GM13977 (cell line): ENCODE measurements at regions not wholly inside any gene's neighbourhood (a gene's known extent, or its start where the extent isn't known, plus 50 kb on each side); places are given as distances from the start of the nearest gene placed in this dataset.

Experiments used
- DNase-seq: peaks from one replicate; pipeline ENCODE4 v3.0.0; 2012; ENCODE audit warnings: low spot score
- in situ Hi-C: fragments of 300-500 bp; cut with MboI; formaldehyde crosslinking; loops from one replicate; pipeline ENCODE4 v1.12.0; 2022; ENCODE audit warnings: low sequenced_read_pairs, low pct_unique_long_range_greater_than_20kb, mixed read lengths, inconsistent platforms; ENCODE audit not compliant: unreplicated experiment
- TF ChIP-seq, protein P1 (sequence below): IDR thresholded peaks from 2 replicates; pipeline ENCODE4 v1.5.1; 2012; ENCODE audit warnings: mild to moderate bottlenecking, control low read depth; ENCODE audit not compliant: insufficient read depth; ENCODE audit errors: extremely low read depth, missing control alignments

DNA sequence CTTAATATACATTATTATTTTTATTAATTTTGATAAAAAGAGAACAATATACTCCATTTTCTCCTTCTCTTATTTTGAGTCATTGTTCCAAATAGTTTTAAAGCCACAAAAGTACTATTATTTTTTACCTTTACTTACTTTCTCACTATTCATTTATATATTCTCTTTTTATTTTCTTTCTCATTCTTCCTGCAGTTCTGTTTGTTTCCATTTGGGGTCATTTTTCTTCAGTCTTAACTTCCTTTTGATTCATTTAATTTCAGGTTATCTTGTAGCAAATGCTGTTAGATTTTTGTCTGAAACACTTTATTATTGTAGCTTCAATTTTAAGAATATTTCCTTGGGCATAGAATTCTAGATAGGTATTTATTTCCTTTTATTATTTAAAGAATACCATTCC, 438.6 kb upstream of the EPHA5 start:
- in situ Hi-C loops = no loop called here
- DNase-seq = no peak
- TF ChIP-seq, protein P1, sequence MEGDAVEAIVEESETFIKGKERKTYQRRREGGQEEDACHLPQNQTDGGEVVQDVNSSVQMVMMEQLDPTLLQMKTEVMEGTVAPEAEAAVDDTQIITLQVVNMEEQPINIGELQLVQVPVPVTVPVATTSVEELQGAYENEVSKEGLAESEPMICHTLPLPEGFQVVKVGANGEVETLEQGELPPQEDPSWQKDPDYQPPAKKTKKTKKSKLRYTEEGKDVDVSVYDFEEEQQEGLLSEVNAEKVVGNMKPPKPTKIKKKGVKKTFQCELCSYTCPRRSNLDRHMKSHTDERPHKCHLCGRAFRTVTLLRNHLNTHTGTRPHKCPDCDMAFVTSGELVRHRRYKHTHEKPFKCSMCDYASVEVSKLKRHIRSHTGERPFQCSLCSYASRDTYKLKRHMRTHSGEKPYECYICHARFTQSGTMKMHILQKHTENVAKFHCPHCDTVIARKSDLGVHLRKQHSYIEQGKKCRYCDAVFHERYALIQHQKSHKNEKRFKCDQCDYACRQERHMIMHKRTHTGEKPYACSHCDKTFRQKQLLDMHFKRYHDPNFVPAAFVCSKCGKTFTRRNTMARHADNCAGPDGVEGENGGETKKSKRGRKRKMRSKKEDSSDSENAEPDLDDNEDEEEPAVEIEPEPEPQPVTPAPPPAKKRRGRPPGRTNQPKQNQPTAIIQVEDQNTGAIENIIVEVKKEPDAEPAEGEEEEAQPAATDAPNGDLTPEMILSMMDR = no peak

DNA sequence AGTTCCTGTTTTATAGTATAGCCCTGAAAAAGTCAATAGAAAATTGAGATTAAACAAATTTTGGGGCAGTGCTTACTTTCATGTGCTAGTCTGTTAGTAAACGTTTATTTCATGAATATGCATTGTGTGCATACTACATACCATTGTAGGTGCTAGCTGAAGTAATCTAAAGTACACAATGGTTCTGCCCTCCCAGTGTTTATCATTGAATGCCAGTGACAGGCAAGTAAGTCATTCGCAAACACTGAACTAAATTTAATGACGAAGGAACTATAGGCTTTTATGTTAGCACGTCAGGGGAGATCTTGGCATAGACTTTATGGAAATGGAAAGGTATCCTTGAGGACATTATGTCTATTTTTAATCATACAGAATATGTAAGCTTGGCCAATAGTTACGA, 426.9 kb upstream of the EPHA5 start:
- no peak for DNase-seq
- in situ Hi-C loops = no loop called here
- TF ChIP-seq, protein P1 = no peak

DNA sequence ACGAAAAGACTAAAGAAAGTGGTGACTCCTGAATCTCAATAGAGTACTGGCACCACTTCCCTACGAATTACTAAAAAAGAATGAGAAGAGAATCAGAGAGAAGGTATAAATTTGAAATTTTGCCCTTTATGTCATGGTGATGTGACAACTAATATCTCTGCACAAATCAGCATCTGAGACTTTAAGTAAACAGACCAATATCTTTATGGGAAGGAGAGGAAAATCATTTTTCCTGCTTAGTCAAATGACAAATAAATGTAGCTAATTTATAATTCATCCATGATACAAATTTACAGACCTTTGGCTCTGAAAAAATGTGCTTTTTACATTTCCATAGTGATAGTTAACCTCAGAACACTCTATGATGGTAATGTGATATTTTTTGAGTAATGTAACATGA, 424.8 kb upstream of the EPHA5 start:
- in situ Hi-C loops = no loop called here
- TF ChIP-seq, protein P1 = no peak
- no peak for DNase-seq

DNA sequence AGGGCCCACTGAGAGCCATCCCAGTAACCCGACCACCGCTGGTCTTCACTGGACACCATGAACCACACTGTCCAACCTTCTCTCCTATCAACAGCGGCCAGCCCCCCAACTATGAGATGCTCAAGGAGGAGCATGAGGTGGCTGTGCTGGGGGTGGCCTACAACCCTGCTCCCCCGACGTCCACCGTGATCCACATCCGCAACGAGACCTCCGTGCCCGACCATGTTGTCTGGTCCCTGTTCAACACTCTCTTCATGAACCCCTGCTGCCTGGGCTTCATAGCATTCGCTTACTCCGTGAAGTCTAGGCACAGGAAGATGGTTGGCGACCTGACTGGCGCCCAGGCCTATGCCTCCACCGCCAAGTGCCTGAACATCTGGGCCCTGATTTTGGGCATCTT, 423.8 kb upstream of the EPHA5 start:
- in situ Hi-C loops = no loop called here
- TF ChIP-seq, protein P1 = no peak
- DNase-seq = no peak

DNA sequence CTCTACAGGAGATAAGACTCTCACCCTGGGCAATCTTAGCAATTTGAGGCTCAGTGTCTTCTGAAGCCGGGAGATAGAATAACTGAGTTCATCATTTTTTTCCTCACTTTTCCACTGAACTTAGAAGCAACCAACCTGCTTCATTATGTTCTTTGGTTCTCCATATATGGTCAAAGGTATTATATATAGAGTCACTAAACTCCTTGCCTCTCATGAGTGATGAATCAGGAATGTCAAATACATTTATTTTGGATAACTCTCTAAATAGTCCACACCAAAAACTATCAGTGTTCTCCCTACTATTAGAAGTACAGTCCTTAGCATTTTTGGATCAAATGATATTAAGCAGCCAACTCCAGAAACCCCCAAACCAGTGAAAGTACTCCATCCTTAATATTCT, 421.5 kb upstream of the EPHA5 start:
- in situ Hi-C loops = no loop called here
- no peak for DNase-seq
- TF ChIP-seq, protein P1 = no peak

DNA sequence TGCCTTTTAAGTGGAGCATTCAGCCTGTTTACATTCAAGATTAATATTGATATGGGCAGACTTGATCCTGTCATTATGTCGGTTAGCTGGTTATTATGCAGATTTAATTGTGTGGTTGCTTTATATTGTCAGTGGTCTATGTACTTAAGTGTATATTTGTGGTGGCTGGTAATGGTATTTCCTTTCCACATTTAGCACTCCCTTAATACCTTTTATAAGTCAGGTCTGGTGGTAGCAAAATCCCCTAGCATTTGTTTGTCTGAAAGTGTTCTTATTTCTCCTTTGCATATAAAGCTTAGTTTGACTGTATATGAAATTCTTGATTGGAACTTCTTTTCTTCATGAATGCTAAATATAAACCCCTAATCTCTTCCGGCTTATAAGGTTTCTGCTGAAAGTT, 403.7 kb upstream of the EPHA5 start:
- TF ChIP-seq, protein P1 = no peak
- no peak for DNase-seq
- in situ Hi-C loops = no loop called here

DNA sequence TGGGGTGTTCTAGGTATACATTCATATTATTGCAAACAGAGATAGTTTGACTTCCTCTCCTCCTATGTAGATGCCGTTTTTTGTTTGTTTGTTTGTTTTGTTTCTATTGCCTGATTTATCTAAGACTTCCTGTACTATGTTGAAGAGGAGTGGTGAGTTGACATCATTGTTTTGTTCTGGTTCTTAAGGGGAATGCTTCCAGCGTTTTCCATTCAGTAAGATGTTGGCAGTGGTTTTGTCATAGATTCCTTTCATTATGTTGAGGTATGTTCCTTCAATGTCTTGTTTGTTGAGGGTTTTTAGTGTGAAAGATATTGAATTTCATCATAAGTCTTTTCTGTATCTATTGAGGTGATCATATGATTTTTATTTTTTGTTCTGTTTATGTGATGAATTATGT, 401.6 kb upstream of the EPHA5 start:
- no peak for DNase-seq
- in situ Hi-C loops = no loop called here
- TF ChIP-seq, protein P1 = no peak
